Rectal smooth muscle tissue (tissue), 1 donor: ENCODE measurements at regions not wholly inside any gene's neighbourhood (a gene's known extent, or its start where the extent isn't known, plus 50 kb on each side); places are given as distances from the start of the nearest gene placed in this dataset.
A peak's percentile ranks its signal among the peaks of the same experiment; 100 is the strongest.

ENCODE experiments used
- H3K27ac ChIP-seq: one replicate; pipeline ENCODE4 v1.7.0; 2013; ENCODE audit warnings: low read depth, low read length, inconsistent platforms
- H3K27me3 ChIP-seq: one replicate; pipeline ENCODE4 v1.7.0; 2013; ENCODE audit warnings: low read length; ENCODE audit not compliant: control insufficient read depth, insufficient read depth
- H3K36me3 ChIP-seq: one replicate; pipeline ENCODE4 v1.7.0; 2013; ENCODE audit warnings: low read length; ENCODE audit not compliant: control insufficient read depth, insufficient read depth
- H3K4me1 ChIP-seq: one replicate; pipeline ENCODE4 v1.7.0; 2013; ENCODE audit warnings: low read length; ENCODE audit not compliant: control insufficient read depth, insufficient read depth
- H3K4me3 ChIP-seq: one replicate; pipeline ENCODE4 v1.7.0; 2013; ENCODE audit warnings: low read length
- H3K9ac ChIP-seq: one replicate; pipeline ENCODE4 v1.7.0; 2013; ENCODE audit warnings: low read length

GRCh38 chr5:34486160-34486848 lies 169.8 kb upstream of the RAI14 start:
- Histone ChIP-seq H3K27ac (no peak overlapping the region), H3K4me1 (peaks cover 11% of the 10 kb centered on the region), H3K27me3 (no peaks in the 10 kb centered on the region), H3K9ac (no peak overlapping the region), H3K4me3 (no peak overlapping the region), H3K36me3 (no peaks in the 10 kb centered on the region)

GRCh38 chr5:34486849-34487158 lies 169.3 kb upstream of the RAI14 start:
- H3K27ac ChIP-seq = no peak overlapping the region

GRCh38 chr5:34487159-34487879 lies 168.8 kb upstream of the RAI14 start:
- no peaks in the 10 kb centered on the region for H3K27me3 ChIP-seq
- H3K36me3 ChIP-seq = no peaks in the 10 kb centered on the region
- H3K4me3 ChIP-seq = no peak overlapping the region
- peaks cover 14% of the 10 kb centered on the region for H3K4me1 ChIP-seq
- H3K27ac ChIP-seq = peak overlapping the region; percentile 22
- H3K9ac ChIP-seq = no peak overlapping the region

More at GRCh38 chr5:34486849-34487158, 169.3 kb upstream of the RAI14 start:
- peaks cover 14% of the 10 kb centered on the region for H3K4me1 ChIP-seq
- H3K4me3 ChIP-seq = no peak overlapping the region
- H3K27me3 ChIP-seq = no peaks in the 10 kb centered on the region
- H3K9ac ChIP-seq = no peak overlapping the region
- no peaks in the 10 kb centered on the region for H3K36me3 ChIP-seq

- H3K27ac ChIP-seq = peak overlapping the region; percentile 22
- peaks cover 14% of the 10 kb centered on the region for H3K4me1 ChIP-seq
- H3K4me3 ChIP-seq = no peak overlapping the region
Observed at GRCh38 chr5:34487956-34488355, 168.2 kb upstream of the RAI14 start.

GRCh38 chr5:34488984-34489383 lies 167.1 kb upstream of the RAI14 start:
- Histone ChIP-seq H3K27ac (no peak overlapping the region), H3K4me1 (peaks cover 14% of the 10 kb centered on the region), H3K36me3 (no peaks in the 10 kb centered on the region), H3K27me3 (no peaks in the 10 kb centered on the region), H3K4me3 (no peak overlapping the region), H3K9ac (no peak overlapping the region)

More at GRCh38 chr5:34487956-34488355, 168.2 kb upstream of the RAI14 start:
- no peak overlapping the region for H3K9ac ChIP-seq
- no peaks in the 10 kb centered on the region for H3K36me3 ChIP-seq
- H3K27me3 ChIP-seq = no peaks in the 10 kb centered on the region

- H3K4me1 ChIP-seq = peaks cover 14% of the 10 kb centered on the region
- H3K27ac ChIP-seq = no peak overlapping the region
Observed at GRCh38 chr5:34490506-34491250, 165.4 kb upstream of the RAI14 start.

GRCh38 chr5:34491251-34491620 lies 164.9 kb upstream of the RAI14 start:
- Histone ChIP-seq H3K9ac (no peak overlapping the region), H3K27ac (no peak overlapping the region), H3K4me1 (peaks cover 14% of the 10 kb centered on the region), H3K4me3 (no peak overlapping the region), H3K27me3 (no peaks in the 10 kb centered on the region), H3K36me3 (no peaks in the 10 kb centered on the region)

More at GRCh38 chr5:34490506-34491250, 165.4 kb upstream of the RAI14 start:
- no peak overlapping the region for H3K9ac ChIP-seq
- H3K36me3 ChIP-seq = no peaks in the 10 kb centered on the region
- H3K4me3 ChIP-seq = no peak overlapping the region
- no peaks in the 10 kb centered on the region for H3K27me3 ChIP-seq

GRCh38 chr5:34494111-34494755 lies 161.9 kb upstream of the RAI14 start:
- no peak overlapping the region for H3K27ac ChIP-seq
- no peak overlapping the region for H3K4me3 ChIP-seq
- H3K27me3 ChIP-seq = no peaks in the 10 kb centered on the region
- no peaks in the 10 kb centered on the region for H3K36me3 ChIP-seq
- H3K9ac ChIP-seq = no peak overlapping the region
- peaks cover 25% of the 10 kb centered on the region for H3K4me1 ChIP-seq

- H3K4me3 ChIP-seq = no peak overlapping the region
- H3K4me1 ChIP-seq = peaks cover 29% of the 10 kb centered on the region
- H3K9ac ChIP-seq = no peak overlapping the region
- H3K27ac ChIP-seq = no peak overlapping the region
- no peaks in the 10 kb centered on the region for H3K36me3 ChIP-seq
- no peaks in the 10 kb centered on the region for H3K27me3 ChIP-seq
Observed at GRCh38 chr5:34495178-34495577, 160.9 kb upstream of the RAI14 start.

GRCh38 chr5:34496260-34496691 lies 159.9 kb upstream of the RAI14 start:
- Histone ChIP-seq H3K4me1 (peaks cover 32% of the 10 kb centered on the region), H3K4me3 (no peak overlapping the region), H3K27ac (no peak overlapping the region), H3K27me3 (no peaks in the 10 kb centered on the region), H3K9ac (no peak overlapping the region), H3K36me3 (no peaks in the 10 kb centered on the region)

- H3K4me1 ChIP-seq = peaks cover 29% of the 10 kb centered on the region
- H3K9ac ChIP-seq = no peak overlapping the region
- peak overlapping the region; percentile 22 for H3K4me3 ChIP-seq
- H3K27me3 ChIP-seq = no peaks in the 10 kb centered on the region
- H3K36me3 ChIP-seq = no peaks in the 10 kb centered on the region
- H3K27ac ChIP-seq = peak overlapping the region; percentile 63
Observed at GRCh38 chr5:34496701-34497469, 159.2 kb upstream of the RAI14 start.

- Histone ChIP-seq H3K36me3 (no peaks in the 10 kb centered on the region), H3K4me3 (no peak overlapping the region)
Observed at GRCh38 chr5:34497470-34497808, 158.7 kb upstream of the RAI14 start.

More at GRCh38 chr5:34497470-34497808, 158.7 kb upstream of the RAI14 start:
- Histone ChIP-seq H3K27ac (peak overlapping the region; percentile 63), H3K4me1 (peaks cover 29% of the 10 kb centered on the region), H3K27me3 (no peaks in the 10 kb centered on the region), H3K9ac (no peak overlapping the region)
